B cell (primary cell): ENCODE measurements at regions not wholly inside any gene's neighbourhood (a gene's known extent, or its start where the extent isn't known, plus 50 kb on each side); places are given as distances from the start of the nearest gene placed in this dataset.

Experiments used
- ATAC-seq: fragments of 200-7000 bp; cut with Tn5 transposase; one replicate; pipeline ENCODE4 v1.10.0; 2021; ENCODE audit warnings: low read depth, mild to moderate bottlenecking, moderate number of reproducible peaks, moderate library complexity
- CTCF ChIA-PET: fragments of 350-600 bp; sonication (Branson Sonifier 250); formaldehyde crosslinking; loops from one replicate; lab custom pipeline; 2021; ENCODE audit warnings: antibody characterized with exemption, inconsistent platforms; lab: Charles Lee
- POLR2A ChIA-PET: fragments of 350-600 bp; sonication (Branson Sonifier 250); formaldehyde crosslinking; loops from one replicate; lab custom pipeline; 2021; ENCODE audit warnings: antibody characterized with exemption; lab: Charles Lee
- DNase-seq: peaks from one replicate; pipeline ENCODE4 v3.0.0; 2013
- H2AFZ ChIP-seq: 2 replicates; pipeline ENCODE4 v1.6.1; 2012; ENCODE audit warnings: mild to moderate bottlenecking, low read depth, low read length; ENCODE audit not compliant: insufficient read depth, poor library complexity, severe bottlenecking
- H3K27ac ChIP-seq, 2 donors: 1 replicate in 1 of 2; 2 replicates in 1 of 2; pipeline ENCODE4 v1.5.1; 2012 to 2013; ENCODE audit warnings: low read length in 2 of 2, mild to moderate bottlenecking in 2 of 2, moderate library complexity in 1 of 2
- H3K27me3 ChIP-seq, 4 experiments: fragments of 200-600 bp in 1 of 4; sonication (generic) in 1 of 4; replicated peaks in 1 of 4; 1 replicate in 2 of 4; 2 replicates in 2 of 4; pipeline versions ENCODE4 v1.6.1 to v1.7.0; 2013 to 2016; ENCODE audit warnings: low read length in 3 of 4, mild to moderate bottlenecking in 2 of 4, mixed read lengths in 1 of 4, moderate library complexity in 1 of 4; ENCODE audit not compliant: insufficient read depth in 4 of 4, control insufficient read depth in 3 of 4; ENCODE audit errors: control extremely low read depth in 1 of 4
- H3K36me3 ChIP-seq, 2 experiments: replicated peaks in 1 of 2; 1 replicate in 1 of 2; 2 replicates in 1 of 2; pipeline versions ENCODE4 v1.6.1 to v1.7.1; 2013; ENCODE audit warnings: low read length in 1 of 2; ENCODE audit not compliant: insufficient read depth in 2 of 2, control insufficient read depth in 1 of 2; ENCODE audit errors: control extremely low read depth in 1 of 2, extremely low read depth in 1 of 2
- H3K4me1 ChIP-seq, 2 donors: fragments of 200-600 bp in 1 of 2; sonication (generic) in 1 of 2; 1 replicate in 1 of 2; 2 replicates in 1 of 2; pipeline versions ENCODE4 v1.5.1 to v1.6.1; 2013 to 2017; ENCODE audit warnings: low read length in 2 of 2; ENCODE audit not compliant: control insufficient read depth in 2 of 2, insufficient read depth in 2 of 2
- H3K4me2 ChIP-seq: replicated peaks from 2 replicates; pipeline ENCODE3; 2012; ENCODE audit warnings: mild to moderate bottlenecking, low read depth, low read length; ENCODE audit not compliant: poor library complexity, severe bottlenecking
- H3K4me3 ChIP-seq, 5 experiments: fragments of 200-600 bp in 1 of 5; sonication (generic) in 1 of 5; 1 replicate in 3 of 5; 2 replicates in 2 of 5; pipeline versions ENCODE4 v1.5.1 to v1.7.0; 2011 to 2016; ENCODE audit warnings: low read length in 4 of 5, mild to moderate bottlenecking in 4 of 5, low read depth in 2 of 5, control low read depth in 1 of 5, moderate library complexity in 1 of 5; ENCODE audit not compliant: insufficient read depth in 1 of 5; ENCODE audit errors: control extremely low read depth in 1 of 5, extremely low read depth in 1 of 5
- H3K79me2 ChIP-seq: fragments of 200-600 bp; sonication (generic); one replicate; pipeline ENCODE4 v1.6.0; 2016; ENCODE audit warnings: low read length; ENCODE audit not compliant: control insufficient read depth, insufficient read depth
- H3K9ac ChIP-seq: fragments of 200-600 bp; sonication (generic); 2 replicates; pipeline ENCODE4 v1.6.1; 2017; ENCODE audit warnings: mild to moderate bottlenecking, low read length, moderate library complexity
- H3K9me3 ChIP-seq, 3 donors: one replicate each; pipeline versions ENCODE4 v1.6.1 to v1.7.1; 2013; ENCODE audit warnings: low read length in 2 of 3; ENCODE audit not compliant: control insufficient read depth in 2 of 3, insufficient read depth in 1 of 3; ENCODE audit errors: control extremely low read depth in 1 of 3
- H4K20me1 ChIP-seq: 2 replicates; pipeline ENCODE4 v1.6.0; 2012; ENCODE audit warnings: mild to moderate bottlenecking, low read length; ENCODE audit not compliant: insufficient read depth, control insufficient read depth, poor library complexity, severe bottlenecking
- H3K27ac Mint-ChIP-seq: one replicate; pipeline ENCODE4 v1.8.0; 2021; ENCODE audit warnings: mixed read lengths
- H3K27me3 Mint-ChIP-seq: one replicate; pipeline ENCODE4 v1.8.0; 2021; ENCODE audit warnings: mixed read lengths
- H3K4me1 Mint-ChIP-seq: one replicate; pipeline ENCODE4 v1.8.0; 2021; ENCODE audit warnings: mixed read lengths
- H3K4me3 Mint-ChIP-seq: one replicate; pipeline ENCODE4 v1.8.0; 2021; ENCODE audit warnings: mixed read lengths
- H3K9me3 Mint-ChIP-seq: one replicate; pipeline ENCODE4 v1.8.0; 2022; ENCODE audit warnings: mixed read lengths; ENCODE audit not compliant: insufficient read depth
- CTCF ChIP-seq: fragments of 200-600 bp; IDR thresholded peaks from one replicate; pipeline ENCODE4 v1.8.0; 2022; ENCODE audit warnings: antibody characterized with exemption, mild to moderate bottlenecking
- EZH2 ChIP-seq: IDR thresholded peaks from 2 replicates; pipeline ENCODE4 v1.6.1; 2012; ENCODE audit warnings: borderline replicate concordance, low read depth, mild to moderate bottlenecking, moderate library complexity, low read length; ENCODE audit not compliant: insufficient read depth, poor library complexity, severe bottlenecking
- WGBS: methylation state at CpG from one replicate; pipeline ENCODE4 v1.1.5; 2013; ENCODE audit warnings: missing lambda C conversion rate; ENCODE audit not compliant: insufficient coverage; 5-methylcytosine and 5-hydroxymethylcytosine counted together
- intact Hi-C: fragments of 100-400 bp; cut with micrococcal nuclease; formaldehyde crosslinking; loops from one replicate; pipeline ENCODE4 v1.10.0; 2022

DNA sequence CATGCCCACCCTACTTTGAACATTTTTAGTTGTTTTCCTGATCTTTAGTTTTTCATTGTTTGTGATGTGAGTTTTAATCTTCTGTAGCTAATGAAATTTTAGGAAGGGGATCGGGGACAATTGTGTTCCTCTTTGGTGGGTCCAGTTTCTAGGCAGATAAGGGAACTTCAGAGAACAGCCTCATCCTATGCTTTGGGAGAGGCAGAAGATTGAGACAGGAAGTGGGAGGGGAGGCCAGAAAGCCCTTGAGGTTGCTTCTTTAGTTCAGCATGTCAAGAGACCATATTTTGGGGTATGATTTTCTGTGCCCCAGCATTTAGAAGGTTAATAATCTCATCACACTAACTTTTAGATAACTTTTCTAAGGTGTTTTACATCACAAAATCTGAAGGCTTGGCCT, 191.0 kb downstream of the TANC2 start:
- H3K27me3 Mint-ChIP-seq = no peaks in the 10 kb centered on the region
- no peaks in the 10 kb centered on the region for H3K79me2 ChIP-seq
- WGBS = 62% methylated on average over 1 of the region's 1 CpG
- CTCF ChIA-PET = no interaction called here
- DNase-seq (no peak), ATAC-seq (no peak)
- H3K4me3 ChIP-seq = no peak overlapping the region
- H2AFZ ChIP-seq = no peak overlapping the region
- intact Hi-C loops = no loop called here
- TF ChIP-seq EZH2 (no peak), CTCF (no peak)
- no peaks in the 10 kb centered on the region for H3K36me3 ChIP-seq
- H4K20me1 ChIP-seq = no peaks in the 10 kb centered on the region
- H3K4me1 Mint-ChIP-seq = peaks cover 15% of the 10 kb centered on the region
- H3K9me3 Mint-ChIP-seq = no peaks in the 10 kb centered on the region
- H3K27ac Mint-ChIP-seq = no peak overlapping the region
- H3K9ac ChIP-seq = no peak overlapping the region
- peaks cover 0 to 6% of the 10 kb centered on the region in 2 donors for H3K4me1 ChIP-seq
- H3K4me3 Mint-ChIP-seq = no peak overlapping the region
- no peaks in the 10 kb centered on the region for H3K27me3 ChIP-seq
- no peak overlapping the region for H3K27ac ChIP-seq
- H3K4me2 ChIP-seq = no peak overlapping the region
- no peaks in the 10 kb centered on the region for H3K9me3 ChIP-seq
- POLR2A ChIA-PET = no interaction called here

GRCh38 chr17:63162406-63163157, 196.5 kb downstream of the TANC2 start:
- H3K27me3 Mint-ChIP-seq = peaks cover 4% of the 10 kb centered on the region
- no peak for TF ChIP-seq CTCF
- no peak for TF ChIP-seq EZH2
- Histone ChIP-seq H3K4me1 (no peaks in the 10 kb centered on the region), H2AFZ (no peak overlapping the region), H4K20me1 (no peaks in the 10 kb centered on the region), H3K9me3 (no peaks in the 10 kb centered on the region), H3K9ac (no peak overlapping the region), H3K4me2 (no peak overlapping the region), H3K4me3 (no peak overlapping the region), H3K27me3 (no peaks in the 10 kb centered on the region), H3K27ac (no peak overlapping the region), H3K36me3 (no peaks in the 10 kb centered on the region), H3K79me2 (no peaks in the 10 kb centered on the region)
- intact Hi-C loops = no loop called here
- no peaks in the 10 kb centered on the region for H3K4me1 Mint-ChIP-seq
- no peak overlapping the region for H3K27ac Mint-ChIP-seq
- H3K9me3 Mint-ChIP-seq = no peaks in the 10 kb centered on the region
- 94% methylated on average over 5 of the region's 5 CpGs for whole genome bisulfite sequencing
- ATAC-seq (no peak), DNase-seq (no peak)
- CTCF ChIA-PET = interaction anchor here (0.9 kb wide), 1 partner anchor 23 kb away, joined by 3 read pairs; no protein-coding TSS in a partner anchor
- H3K4me3 Mint-ChIP-seq = no peak overlapping the region
- POLR2A ChIA-PET = no interaction called here
